ENCODE measurements at regions not wholly inside any gene's neighbourhood (a gene's known extent, or its start where the extent isn't known, plus 50 kb on each side); places are given as distances from the start of the nearest gene placed in this dataset.

DNA sequence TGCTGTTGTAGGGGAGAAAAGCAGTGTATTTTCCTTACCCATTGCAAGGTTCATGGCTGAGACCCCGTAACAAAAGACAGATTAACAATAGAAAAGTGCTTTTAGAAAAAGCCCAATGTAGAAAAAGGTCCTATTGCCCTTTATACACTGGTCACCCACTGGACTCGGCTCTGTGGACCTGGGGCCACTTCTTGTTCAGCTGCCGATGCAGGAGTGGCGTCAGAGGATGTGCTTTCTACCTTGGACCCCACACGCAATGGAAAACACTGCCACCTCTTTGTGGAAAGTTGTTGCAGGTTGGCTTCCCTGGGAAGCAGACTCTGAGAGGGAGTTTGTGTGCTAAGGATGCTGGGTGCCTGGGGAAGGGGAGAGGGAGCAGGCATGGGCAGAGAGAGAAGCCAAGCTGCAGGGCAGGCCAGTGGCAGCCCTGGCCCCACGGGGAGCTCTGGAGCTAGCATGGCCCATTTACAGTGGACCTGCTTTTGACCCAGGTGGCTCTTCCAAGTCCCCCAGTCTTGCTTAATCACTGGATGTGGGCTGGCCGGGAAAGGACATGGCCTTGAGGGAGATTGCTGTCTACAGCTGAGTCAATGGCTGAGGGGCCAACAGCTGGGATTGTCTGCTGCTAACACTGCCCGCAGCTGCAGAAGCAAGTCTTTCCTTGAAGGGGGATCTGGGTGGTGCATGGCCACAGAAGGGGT, 142.9 kb downstream of the CDC5L start:
- TF ChIP-seq CEBPB (IDR thresholded peaks at IDR 0.05) = no peak
- TF ChIP-seq, protein P1, sequence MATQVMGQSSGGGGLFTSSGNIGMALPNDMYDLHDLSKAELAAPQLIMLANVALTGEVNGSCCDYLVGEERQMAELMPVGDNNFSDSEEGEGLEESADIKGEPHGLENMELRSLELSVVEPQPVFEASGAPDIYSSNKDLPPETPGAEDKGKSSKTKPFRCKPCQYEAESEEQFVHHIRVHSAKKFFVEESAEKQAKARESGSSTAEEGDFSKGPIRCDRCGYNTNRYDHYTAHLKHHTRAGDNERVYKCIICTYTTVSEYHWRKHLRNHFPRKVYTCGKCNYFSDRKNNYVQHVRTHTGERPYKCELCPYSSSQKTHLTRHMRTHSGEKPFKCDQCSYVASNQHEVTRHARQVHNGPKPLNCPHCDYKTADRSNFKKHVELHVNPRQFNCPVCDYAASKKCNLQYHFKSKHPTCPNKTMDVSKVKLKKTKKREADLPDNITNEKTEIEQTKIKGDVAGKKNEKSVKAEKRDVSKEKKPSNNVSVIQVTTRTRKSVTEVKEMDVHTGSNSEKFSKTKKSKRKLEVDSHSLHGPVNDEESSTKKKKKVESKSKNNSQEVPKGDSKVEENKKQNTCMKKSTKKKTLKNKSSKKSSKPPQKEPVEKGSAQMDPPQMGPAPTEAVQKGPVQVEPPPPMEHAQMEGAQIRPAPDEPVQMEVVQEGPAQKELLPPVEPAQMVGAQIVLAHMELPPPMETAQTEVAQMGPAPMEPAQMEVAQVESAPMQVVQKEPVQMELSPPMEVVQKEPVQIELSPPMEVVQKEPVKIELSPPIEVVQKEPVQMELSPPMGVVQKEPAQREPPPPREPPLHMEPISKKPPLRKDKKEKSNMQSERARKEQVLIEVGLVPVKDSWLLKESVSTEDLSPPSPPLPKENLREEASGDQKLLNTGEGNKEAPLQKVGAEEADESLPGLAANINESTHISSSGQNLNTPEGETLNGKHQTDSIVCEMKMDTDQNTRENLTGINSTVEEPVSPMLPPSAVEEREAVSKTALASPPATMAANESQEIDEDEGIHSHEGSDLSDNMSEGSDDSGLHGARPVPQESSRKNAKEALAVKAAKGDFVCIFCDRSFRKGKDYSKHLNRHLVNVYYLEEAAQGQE (IDR thresholded peaks at IDR 0.05; ENCODE audit: low read depth) = no peak
- TF ChIP-seq TEAD4 (IDR thresholded peaks at IDR 0.05) = no peak
- TF ChIP-seq TAF1 (IDR thresholded peaks at IDR 0.05; ENCODE audit: low read depth) = no peak
- TF ChIP-seq, protein P2, sequence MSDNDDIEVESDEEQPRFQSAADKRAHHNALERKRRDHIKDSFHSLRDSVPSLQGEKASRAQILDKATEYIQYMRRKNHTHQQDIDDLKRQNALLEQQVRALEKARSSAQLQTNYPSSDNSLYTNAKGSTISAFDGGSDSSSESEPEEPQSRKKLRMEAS (IDR thresholded peaks at IDR 0.05) = no peak
- TF ChIP-seq CREB1 (IDR thresholded peaks at IDR 0.05; ENCODE audit: low read depth) = no peak
- no peak for TF ChIP-seq FOXM1 (IDR thresholded peaks at IDR 0.05; ENCODE audit: borderline replicate concordance, low read depth)
- TF ChIP-seq EP300 (IDR thresholded peaks at IDR 0.05; ENCODE audit: borderline replicate concordance) = no peak
- TF ChIP-seq USF1 (IDR thresholded peaks at IDR 0.05) = no peak
